ENCODE measurements at regions not wholly inside any gene's neighbourhood (a gene's known extent, or its start where the extent isn't known, plus 50 kb on each side); places are given as distances from the start of the nearest gene placed in this dataset.
"Not testable (repeated sequence)": the region's sequence is repeated elsewhere in the genome, so short reads cannot be mapped to it uniquely, and the experiment has no call there.

DNA sequence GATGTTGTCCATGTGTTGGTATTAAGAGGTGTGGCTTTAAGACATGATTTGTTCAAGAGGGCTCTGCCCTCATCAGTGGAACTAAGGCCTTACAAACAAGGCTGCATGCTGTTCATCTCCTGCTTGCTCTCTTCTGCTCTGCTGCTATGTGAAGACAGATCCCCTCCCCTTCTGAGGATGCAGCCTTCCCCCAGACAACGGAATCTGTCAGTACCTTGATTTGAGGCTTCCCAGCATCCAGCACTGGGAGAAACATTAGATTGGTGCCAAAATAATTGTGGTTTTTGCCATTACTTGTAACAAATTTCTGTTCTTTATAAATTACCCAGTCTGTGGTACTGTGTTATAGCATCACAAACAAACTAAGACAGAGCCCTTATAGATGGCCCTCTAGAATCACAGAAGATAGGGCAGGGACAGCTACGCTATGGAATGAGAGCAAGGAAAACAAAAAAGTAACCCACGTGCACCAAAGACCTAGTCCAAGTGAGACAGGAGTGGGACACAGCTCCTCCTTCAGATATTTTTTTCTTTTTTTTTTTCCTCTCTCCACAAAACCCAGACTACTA lies 151.5 kb upstream of the RXFP2 start:
- no peak for DNase-seq (ENCODE audit: insufficient read length, low spot score)
- FAIRE-seq, result no peak
- TF ChIP-seq PAX5 (IDR thresholded peaks at IDR 0.05; ENCODE audit: insufficient read depth, low read length, severe bottlenecking), result no peak
- TF ChIP-seq POLR2A (IDR thresholded peaks at IDR 0.05; ENCODE audit: low read depth, low read length), result no peak
- no peak for TF ChIP-seq POLR2AphosphoS5 (IDR thresholded peaks at IDR 0.05; ENCODE audit: low read depth, low read length)
- no peak for TF ChIP-seq TAF1 (IDR thresholded peaks at IDR 0.05; ENCODE audit: low read depth, low read length)
- TF ChIP-seq POU2F2 (IDR thresholded peaks at IDR 0.05; ENCODE audit: low read depth, low read length), result no peak
- TF ChIP-seq SPI1 (IDR thresholded peaks at IDR 0.05; ENCODE audit: low read depth, low read length), result no peak

DNA sequence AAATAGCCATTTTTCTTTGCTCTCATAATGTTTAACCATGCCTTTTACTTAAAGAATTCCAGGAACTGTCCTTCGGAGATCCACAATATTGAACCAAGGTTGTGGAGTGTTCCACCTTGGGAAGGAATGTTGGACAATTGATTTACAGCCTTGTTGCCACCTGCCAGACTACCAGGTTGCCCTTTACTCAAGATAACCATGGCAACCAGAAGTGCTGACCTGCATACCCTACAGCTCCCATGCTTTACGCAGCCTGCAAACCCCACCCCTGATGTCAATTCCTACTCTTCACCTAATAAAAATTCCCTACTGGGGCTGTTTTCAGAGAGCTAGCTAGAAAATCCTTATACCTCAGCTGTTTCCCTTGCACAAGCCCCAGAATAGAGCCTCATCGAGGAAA lies 151.0 kb upstream of the RXFP2 start:
- DNase-seq (ENCODE audit: insufficient read length, low spot score), result no peak
- no peak for TF ChIP-seq POU2F2 (IDR thresholded peaks at IDR 0.05; ENCODE audit: low read depth, low read length)
- TF ChIP-seq POLR2AphosphoS5 (IDR thresholded peaks at IDR 0.05; ENCODE audit: low read depth, low read length), result no peak
- no peak for TF ChIP-seq SPI1 (IDR thresholded peaks at IDR 0.05; ENCODE audit: low read depth, low read length)
- no peak for TF ChIP-seq PAX5 (IDR thresholded peaks at IDR 0.05; ENCODE audit: insufficient read depth, low read length, severe bottlenecking)
- no peak for TF ChIP-seq POLR2A (IDR thresholded peaks at IDR 0.05; ENCODE audit: low read depth, low read length)
- no peak for TF ChIP-seq TAF1 (IDR thresholded peaks at IDR 0.05; ENCODE audit: low read depth, low read length)
- no peak for FAIRE-seq

DNA sequence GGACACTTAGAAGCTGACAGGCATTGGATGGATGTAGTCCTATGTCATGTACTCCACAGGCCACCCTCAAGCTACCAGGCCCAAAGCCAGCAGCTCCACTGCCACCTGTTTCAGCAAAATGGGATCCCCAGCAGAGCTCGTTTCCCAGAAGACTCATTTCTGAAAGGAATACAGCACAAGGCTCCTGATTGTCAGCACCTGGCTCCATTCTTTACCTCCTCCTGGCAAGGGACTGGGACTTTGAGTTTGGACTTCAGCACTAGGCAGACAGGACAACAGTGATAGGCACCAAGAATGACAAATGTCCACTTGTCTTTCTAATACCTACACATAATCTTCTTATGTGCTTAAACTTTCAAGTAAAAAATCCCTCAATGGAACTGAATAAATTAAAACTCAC lies 150.4 kb upstream of the RXFP2 start:
- DNase-seq (ENCODE audit: insufficient read length, low spot score) (no peak), FAIRE-seq (no peak)
- TF ChIP-seq POLR2AphosphoS5 (IDR thresholded peaks at IDR 0.05; ENCODE audit: low read depth, low read length) (no peak), POLR2A (IDR thresholded peaks at IDR 0.05; ENCODE audit: low read depth, low read length) (no peak)

DNA sequence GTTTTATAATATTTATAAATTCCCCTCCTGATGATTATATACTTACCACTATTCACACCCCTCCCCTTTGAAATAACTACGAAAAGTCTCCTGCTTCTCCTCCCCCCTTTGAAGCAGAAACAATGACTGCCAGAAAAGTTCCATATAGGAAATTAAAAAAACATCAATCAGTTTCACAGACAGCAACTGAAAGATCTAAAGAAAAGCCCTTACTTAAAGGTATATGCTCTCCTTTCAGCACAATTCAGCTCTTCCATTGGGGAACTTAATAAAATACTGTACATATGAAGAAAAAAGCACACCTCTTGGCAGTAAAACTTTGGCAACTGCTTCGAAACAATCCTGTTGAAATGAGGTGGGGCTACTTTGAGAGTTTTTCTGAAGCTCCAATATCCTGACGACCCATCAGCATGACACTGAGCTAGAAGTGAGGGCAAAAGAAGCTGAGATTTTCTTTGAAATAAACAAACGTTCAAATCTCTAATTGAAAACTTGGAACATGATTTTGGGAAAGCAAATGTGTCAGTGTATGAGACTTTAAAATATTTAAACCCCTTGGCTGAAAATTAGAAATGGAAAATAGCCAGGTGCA lies 147.6 kb upstream of the RXFP2 start:
- DNase-seq (ENCODE audit: insufficient read length, low spot score) (no peak), FAIRE-seq (no peak)
- no peak for TF ChIP-seq POLR2AphosphoS5 (IDR thresholded peaks at IDR 0.05; ENCODE audit: low read depth, low read length)
- TF ChIP-seq POU2F2 (IDR thresholded peaks at IDR 0.05; ENCODE audit: low read depth, low read length), result no peak

DNA sequence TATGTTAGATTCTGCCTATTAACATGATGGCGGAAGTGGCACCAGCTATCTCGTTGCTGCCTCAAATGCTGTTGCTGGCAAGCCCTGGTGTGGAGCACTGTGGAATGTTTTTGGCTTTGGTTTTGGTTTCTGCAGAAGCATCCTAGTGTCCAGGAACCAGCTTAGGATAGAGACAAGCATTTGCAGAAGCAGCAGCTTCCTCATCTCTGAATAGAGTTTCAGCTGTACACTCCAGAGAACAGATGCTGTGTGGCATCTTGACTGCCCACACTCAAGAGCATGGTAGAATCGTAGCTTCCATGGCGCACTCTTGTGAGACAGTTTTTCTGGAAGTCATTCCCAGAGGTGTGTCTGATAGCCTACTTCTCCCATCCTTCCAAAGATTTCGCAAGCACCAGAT lies 145.3 kb upstream of the RXFP2 start:
- FAIRE-seq (no peak), DNase-seq (ENCODE audit: insufficient read length, low spot score) (no peak)
- TF ChIP-seq PAX5 (IDR thresholded peaks at IDR 0.05; ENCODE audit: insufficient read depth, low read length, severe bottlenecking) (no peak), TAF1 (IDR thresholded peaks at IDR 0.05; ENCODE audit: low read depth, low read length) (no peak), POLR2AphosphoS5 (IDR thresholded peaks at IDR 0.05; ENCODE audit: low read depth, low read length) (no peak), POU2F2 (IDR thresholded peaks at IDR 0.05; ENCODE audit: low read depth, low read length) (no peak), POLR2A (IDR thresholded peaks at IDR 0.05; ENCODE audit: low read depth, low read length) (no peak), SPI1 (IDR thresholded peaks at IDR 0.05; ENCODE audit: low read depth, low read length) (no peak)

DNA sequence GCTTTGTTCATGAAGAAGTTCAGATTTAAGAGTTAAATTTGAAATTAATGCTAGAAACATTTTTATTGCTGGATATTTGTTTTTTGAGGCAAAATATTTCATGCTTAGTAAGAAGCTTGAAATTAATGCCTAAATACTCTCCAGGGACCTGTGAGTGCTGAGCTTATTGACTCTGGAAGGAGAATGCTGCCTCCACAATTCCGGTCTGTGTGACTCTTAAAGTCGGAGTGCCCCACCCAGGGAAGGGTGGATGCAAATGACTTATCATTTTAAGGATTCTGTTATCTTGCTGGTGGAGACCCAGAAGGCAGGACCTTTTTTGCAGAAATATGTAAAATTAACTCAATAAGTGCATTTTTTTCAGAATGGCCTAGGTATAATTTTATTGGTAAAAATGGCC lies 143.8 kb upstream of the RXFP2 start:
- no peak for FAIRE-seq
- TF ChIP-seq SPI1 (IDR thresholded peaks at IDR 0.05; ENCODE audit: low read depth, low read length), result no peak
- no peak for TF ChIP-seq POLR2A (IDR thresholded peaks at IDR 0.05; ENCODE audit: low read depth, low read length)
- TF ChIP-seq PAX5 (IDR thresholded peaks at IDR 0.05; ENCODE audit: insufficient read depth, low read length, severe bottlenecking), result no peak
- no peak for TF ChIP-seq POLR2AphosphoS5 (IDR thresholded peaks at IDR 0.05; ENCODE audit: low read depth, low read length)
- TF ChIP-seq POU2F2 (IDR thresholded peaks at IDR 0.05; ENCODE audit: low read depth, low read length), result no peak
- TF ChIP-seq TAF1 (IDR thresholded peaks at IDR 0.05; ENCODE audit: low read depth, low read length), result no peak

DNA sequence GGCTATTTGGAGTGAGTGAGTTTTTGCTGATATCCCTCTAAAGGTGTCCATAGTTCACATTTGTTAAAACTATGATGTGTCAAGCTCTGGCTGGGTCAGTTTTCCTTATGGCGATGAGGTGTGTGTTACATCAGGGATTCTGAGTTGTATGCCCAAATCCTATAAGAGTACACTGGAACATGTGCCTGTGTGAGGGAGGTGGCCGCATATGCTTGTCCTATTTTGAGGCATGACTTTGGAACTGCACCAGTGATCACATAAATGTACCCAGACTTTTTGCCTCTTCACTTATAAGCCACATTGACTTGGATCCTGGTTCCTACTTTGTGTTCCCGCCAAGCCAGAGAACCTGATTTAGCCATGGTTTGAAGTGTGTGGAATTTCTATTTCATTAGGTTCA lies 140.3 kb upstream of the RXFP2 start:
- TF ChIP-seq SPI1 (IDR thresholded peaks at IDR 0.05; ENCODE audit: low read depth, low read length) (no peak), PAX5 (IDR thresholded peaks at IDR 0.05; ENCODE audit: insufficient read depth, low read length, severe bottlenecking) (no peak), POLR2A (IDR thresholded peaks at IDR 0.05; ENCODE audit: low read depth, low read length) (no peak), POLR2AphosphoS5 (IDR thresholded peaks at IDR 0.05; ENCODE audit: low read depth, low read length) (no peak), POU2F2 (IDR thresholded peaks at IDR 0.05; ENCODE audit: low read depth, low read length) (no peak), TAF1 (IDR thresholded peaks at IDR 0.05; ENCODE audit: low read depth, low read length) (no peak)
- no peak for DNase-seq (ENCODE audit: insufficient read length, low spot score)
- FAIRE-seq, result no peak

More for the DNA sequence above, 143.8 kb upstream of the RXFP2 start:
- DNase-seq (ENCODE audit: insufficient read length, low spot score), result no peak

DNA sequence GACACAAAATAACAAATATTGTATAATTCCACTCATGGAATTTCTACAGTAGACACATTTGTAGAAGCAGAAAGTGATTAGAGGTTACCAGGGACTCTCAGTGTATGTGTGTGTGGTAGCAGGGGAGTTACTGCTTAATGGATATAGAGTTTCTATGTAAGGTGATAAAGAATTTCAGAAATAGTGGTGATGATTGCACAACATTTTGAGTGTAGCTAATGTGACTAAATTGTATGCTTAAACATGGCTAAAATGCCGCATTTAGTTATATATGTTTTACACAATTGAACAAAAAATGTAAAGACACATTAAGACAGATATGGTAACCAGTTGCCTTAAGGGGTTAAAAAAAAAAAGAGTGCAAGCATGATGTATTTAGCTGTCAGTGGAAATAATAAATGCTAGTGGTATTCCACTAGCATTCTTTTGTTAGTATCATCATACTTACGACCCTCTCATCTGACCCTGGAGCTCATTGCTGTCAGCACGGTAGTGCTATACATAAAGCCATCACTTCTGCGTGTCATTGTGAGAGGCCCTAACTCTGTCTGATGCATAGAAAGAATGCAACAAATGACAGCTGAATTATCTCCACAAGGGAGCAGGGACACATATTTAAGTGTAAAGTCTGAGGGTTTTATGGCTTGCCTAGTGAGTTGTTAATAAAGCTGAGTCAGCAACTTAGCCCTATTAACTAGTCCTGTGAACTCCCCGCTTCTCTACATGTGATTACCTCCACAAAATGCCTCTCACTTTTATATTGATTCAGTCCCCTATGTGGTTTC lies 134.1 kb upstream of the RXFP2 start:
- no peak for TF ChIP-seq POLR2AphosphoS5 (IDR thresholded peaks at IDR 0.05; ENCODE audit: low read depth, low read length)
- TF ChIP-seq POLR2A (IDR thresholded peaks at IDR 0.05; ENCODE audit: low read depth, low read length), result no peak
- no peak for TF ChIP-seq PAX5 (IDR thresholded peaks at IDR 0.05; ENCODE audit: insufficient read depth, low read length, severe bottlenecking)
- TF ChIP-seq SPI1 (IDR thresholded peaks at IDR 0.05; ENCODE audit: low read depth, low read length), result no peak
- no peak for TF ChIP-seq POU2F2 (IDR thresholded peaks at IDR 0.05; ENCODE audit: low read depth, low read length)
- no peak for TF ChIP-seq TAF1 (IDR thresholded peaks at IDR 0.05; ENCODE audit: low read depth, low read length)
- FAIRE-seq (no peak), DNase-seq (ENCODE audit: insufficient read length, low spot score) (no peak)

DNA sequence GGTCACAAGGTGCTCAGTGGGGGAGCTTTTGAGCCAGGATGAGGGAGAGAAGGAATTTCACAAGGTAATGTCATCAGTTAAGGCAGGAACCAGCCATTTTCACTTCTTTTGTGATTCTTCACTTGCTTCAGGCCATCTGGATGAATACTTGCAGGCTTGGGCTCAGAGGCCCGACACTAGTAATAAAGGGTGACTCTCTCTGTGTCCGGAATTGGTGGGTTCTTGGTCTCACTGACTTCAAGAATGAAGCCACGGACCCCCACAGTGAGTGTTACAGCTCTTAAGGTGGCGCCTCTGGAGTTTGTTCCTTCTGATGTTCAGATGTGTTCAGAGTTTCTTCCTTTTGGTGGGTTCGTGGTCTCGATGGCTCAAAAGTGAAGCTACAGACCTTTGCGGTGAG lies 131.8 kb upstream of the RXFP2 start:
- not testable (repeated sequence) for FAIRE-seq; DNase-seq (ENCODE audit: insufficient read length, low spot score)

DNA sequence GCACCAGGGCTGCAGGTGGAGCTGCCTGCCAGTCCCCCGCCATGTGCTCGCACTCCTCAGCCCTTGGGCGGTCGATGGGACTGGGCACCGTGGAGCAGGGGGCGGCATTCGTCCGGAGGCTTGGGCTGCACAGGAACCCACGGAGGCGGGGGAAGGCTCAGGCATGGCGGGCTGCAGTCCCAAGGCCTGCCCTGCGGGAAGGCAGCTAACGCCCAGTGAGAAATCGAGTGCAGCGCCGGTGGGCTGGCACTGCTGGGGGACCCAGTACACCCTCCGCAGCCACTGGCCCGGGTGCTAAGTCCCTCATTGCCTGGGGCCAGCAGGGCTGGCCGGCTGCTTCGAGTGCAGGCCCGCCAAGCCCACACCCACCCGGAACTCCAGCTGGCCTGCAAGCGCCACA lies 130.5 kb upstream of the RXFP2 start:
- not testable (repeated sequence) for DNase-seq (ENCODE audit: insufficient read length, low spot score); FAIRE-seq

Data from GM12891 (cell line).